ENCODE measurements at regions not wholly inside any gene's neighbourhood (a gene's known extent, or its start where the extent isn't known, plus 50 kb on each side); places are given as distances from the start of the nearest gene placed in this dataset.

- TF ChIP-seq CTCF (IDR thresholded peaks at IDR 0.05; ENCODE audit: insufficient read depth, low read depth, low read length): no peak
- no peak for TF ChIP-seq EZH2 (IDR thresholded peaks at IDR 0.05; ENCODE audit: insufficient read depth, low read length)
These were observed 104.9 kb downstream of the RMI2 start for GRCh38 chr16:11450136-11450535.

Data from astrocyte (in vitro differentiated cells and primary cell).